ENCODE measurements at regions not wholly inside any gene's neighbourhood (a gene's known extent, or its start where the extent isn't known, plus 50 kb on each side); places are given as distances from the start of the nearest gene placed in this dataset.

- TF ChIP-seq POLR2AphosphoS5 (IDR thresholded peaks at IDR 0.05; ENCODE audit: low read depth, low read length) (no peak), REST (IDR thresholded peaks at IDR 0.05; ENCODE audit: insufficient read depth in 1 of 2, low read depth in 2 of 2, low read length in 2 of 2) (no peak), TAF1 (IDR thresholded peaks at IDR 0.05; ENCODE audit: borderline replicate concordance, insufficient read depth, low read length) (no peak), FOXP2 (optimal IDR thresholded peaks at IDR 0.05; ENCODE audit: borderline replicate concordance, extremely low read depth, extremely low read length, insufficient read depth) (no peak)
Observed at GRCh38 chr14:25215607-25216006, 165.7 kb upstream of the STXBP6 start.
